HEK293 (cell line): ENCODE measurements at regions not wholly inside any gene's neighbourhood (a gene's known extent, or its start where the extent isn't known, plus 50 kb on each side); places are given as distances from the start of the nearest gene placed in this dataset.
"Not testable (repeated sequence)": the region's sequence is repeated elsewhere in the genome, so short reads cannot be mapped to it uniquely, and the experiment has no call there.

Experiments used
- CTCF ChIA-PET: fragments of 350-600 bp; formaldehyde crosslinking; extraction: SDS; loops from one replicate; lab custom pipeline; 2021; ENCODE audit warnings: antibody characterized with exemption; lab: Yijun Ruan, JAX
- POLR2A ChIA-PET: fragments of 300-600 bp; formaldehyde crosslinking; extraction: SDS; loops from one replicate; lab custom pipeline; 2020; ENCODE audit warnings: antibody characterized with exemption, inconsistent platforms; lab: Yijun Ruan, JAX
- H3K27ac ChIP-seq: fragments of 200-500 bp; sonication (Bioruptor generic); 2 replicates; pipeline ENCODE4 v1.5.1; 2014; ENCODE audit warnings: low read depth, low read length, control low read depth, inconsistent platforms; ENCODE audit errors: extremely low read depth
- H3K36me3 ChIP-seq, 2 experiments: fragments of 200-500 bp in 1 of 2; sonication (Bioruptor generic) in 1 of 2; 1 replicate in 1 of 2; 2 replicates in 1 of 2; pipeline ENCODE4 v1.5.1; 2014 to 2017; ENCODE audit warnings: inconsistent platforms in 2 of 2, low read length in 2 of 2; ENCODE audit not compliant: control insufficient read depth in 2 of 2, insufficient read depth in 1 of 2
- H3K4me1 ChIP-seq: fragments of 200-500 bp; sonication (Bioruptor generic); 2 replicates; pipeline ENCODE4 v1.5.1; 2014; ENCODE audit warnings: mild to moderate bottlenecking, low read length, inconsistent platforms; ENCODE audit not compliant: control insufficient read depth, insufficient read depth
- H3K4me3 ChIP-seq: 2 replicates; pipeline ENCODE4 v1.5.1; 2011; ENCODE audit warnings: low read depth, mild to moderate bottlenecking, control low read depth, low read length, moderate library complexity
- H3K9me3 ChIP-seq: fragments of 200-500 bp; sonication (Bioruptor generic); 2 replicates; pipeline ENCODE4 v1.5.1; 2014; ENCODE audit warnings: low read depth, low read length, inconsistent platforms; ENCODE audit not compliant: control insufficient read depth, insufficient read depth
- BCL6B ChIP-seq: fragments of 450-650 bp; formaldehyde crosslinking; IDR thresholded peaks from 2 replicates; pipeline ENCODE4 v1.5.1; 2017; ENCODE audit warnings: missing biosample characterization, missing genetic modification characterization
- SP3 ChIP-seq: fragments of 450-650 bp; formaldehyde crosslinking; IDR thresholded peaks from 2 replicates; pipeline ENCODE4 v1.5.1; 2016; ENCODE audit warnings: missing biosample characterization, missing genetic modification characterization
- TRIM28 ChIP-seq: IDR thresholded peaks from 2 replicates; pipeline ENCODE4 v1.6.1; 2011; ENCODE audit warnings: low read length, control low read depth, borderline replicate concordance
- ZBTB8A ChIP-seq: fragments of 450-650 bp; formaldehyde crosslinking; IDR thresholded peaks from 2 replicates; pipeline ENCODE4 v1.5.1; 2016; ENCODE audit warnings: missing biosample characterization, missing genetic modification characterization
- ZIC2 ChIP-seq: fragments of 450-650 bp; formaldehyde crosslinking; IDR thresholded peaks from 2 replicates; pipeline ENCODE4 v1.5.1; 2016; ENCODE audit warnings: missing biosample characterization, missing genetic modification characterization
- ZNF146 ChIP-seq: fragments of 450-650 bp; formaldehyde crosslinking; IDR thresholded peaks from 2 replicates; pipeline ENCODE4 v1.5.1; 2016; ENCODE audit warnings: missing biosample characterization, missing genetic modification characterization
- ZNF175 ChIP-seq: fragments of 450-650 bp; formaldehyde crosslinking; IDR thresholded peaks from 2 replicates; pipeline ENCODE4 v1.5.1; 2016; ENCODE audit warnings: missing biosample characterization, missing genetic modification characterization
- ZNF202 ChIP-seq: fragments of 450-650 bp; formaldehyde crosslinking; IDR thresholded peaks from 2 replicates; pipeline ENCODE4 v1.5.1; 2016; ENCODE audit warnings: missing biosample characterization, missing genetic modification characterization, borderline replicate concordance
- ZNF221 ChIP-seq: fragments of 450-650 bp; formaldehyde crosslinking; IDR thresholded peaks from 2 replicates; pipeline ENCODE4 v1.5.1; 2017; ENCODE audit warnings: missing biosample characterization, missing genetic modification characterization, borderline replicate concordance
- ZNF223 ChIP-seq: fragments of 450-650 bp; formaldehyde crosslinking; IDR thresholded peaks from 2 replicates; pipeline ENCODE4 v1.5.1; 2016; ENCODE audit warnings: missing biosample characterization, missing genetic modification characterization
- ZNF24 ChIP-seq: fragments of 450-650 bp; formaldehyde crosslinking; IDR thresholded peaks from 2 replicates; pipeline ENCODE4 v1.5.1; 2016; ENCODE audit warnings: missing biosample characterization, missing genetic modification characterization
- ZNF280D ChIP-seq: fragments of 450-650 bp; formaldehyde crosslinking; IDR thresholded peaks from 2 replicates; pipeline ENCODE4 v1.5.1; 2016; ENCODE audit warnings: missing biosample characterization, missing genetic modification characterization
- ZNF391 ChIP-seq: fragments of 450-650 bp; formaldehyde crosslinking; IDR thresholded peaks from 2 replicates; pipeline ENCODE4 v1.5.1; 2016; ENCODE audit warnings: low read depth, missing biosample characterization, missing genetic modification characterization, borderline replicate concordance
- ZNF513 ChIP-seq: fragments of 450-650 bp; IDR thresholded peaks from 2 replicates; pipeline ENCODE4 v1.5.1; 2018; ENCODE audit warnings: missing biosample characterization, missing genetic modification characterization
- ZNF521 ChIP-seq: fragments of 450-650 bp; formaldehyde crosslinking; IDR thresholded peaks from 2 replicates; pipeline ENCODE4 v1.5.1; 2017; ENCODE audit warnings: missing biosample characterization, mild to moderate bottlenecking, missing genetic modification characterization
- ZNF558 ChIP-seq: fragments of 450-650 bp; formaldehyde crosslinking; IDR thresholded peaks from 2 replicates; pipeline ENCODE4 v1.5.1; 2016; ENCODE audit warnings: missing biosample characterization, missing genetic modification characterization
- ZNF621 ChIP-seq: fragments of 450-650 bp; formaldehyde crosslinking; IDR thresholded peaks from 2 replicates; pipeline ENCODE4 v1.5.1; 2017; ENCODE audit warnings: missing biosample characterization, missing genetic modification characterization
- ZNF76 ChIP-seq: fragments of 450-650 bp; formaldehyde crosslinking; IDR thresholded peaks from 2 replicates; pipeline ENCODE4; 2016; ENCODE audit warnings: low read depth, missing biosample characterization, missing genetic modification characterization, borderline replicate concordance
- ZNF785 ChIP-seq: fragments of 450-650 bp; formaldehyde crosslinking; IDR thresholded peaks from 2 replicates; pipeline ENCODE4 v1.5.1; 2016; ENCODE audit warnings: missing biosample characterization, missing genetic modification characterization
- TF ChIP-seq, protein P1 (sequence below): fragments of 450-650 bp; IDR thresholded peaks from 2 replicates; pipeline ENCODE4 v1.5.1; 2018; ENCODE audit warnings: missing biosample characterization, mild to moderate bottlenecking, missing genetic modification characterization
- TF ChIP-seq, protein P2 (sequence below): sonication (generic); formaldehyde crosslinking; IDR thresholded peaks from 2 replicates; pipeline ENCODE4 v1.8.1; 2022; ENCODE audit warnings: mild to moderate bottlenecking, moderate library complexity, missing genetic modification reagents

DNA sequence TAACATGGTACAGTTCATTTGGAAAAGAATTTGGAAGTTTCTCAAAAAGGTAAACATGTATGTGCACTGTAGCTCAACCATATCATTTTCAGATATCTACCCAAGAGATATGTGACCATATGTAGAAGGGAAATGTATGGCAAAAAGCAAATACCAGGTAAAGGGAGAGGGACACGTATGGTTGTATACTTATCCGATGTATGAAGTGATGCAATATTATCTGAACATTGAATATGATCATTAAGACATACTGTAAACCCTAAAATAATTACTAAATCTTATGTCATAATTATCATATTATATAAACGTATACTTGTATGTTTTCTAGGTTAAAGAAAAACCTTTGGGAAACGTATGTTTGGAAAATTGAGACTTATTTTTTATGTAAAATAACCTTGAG, 367.5 kb upstream of the KCND2 start:
- no peaks in the 10 kb centered on the region for H3K4me1 ChIP-seq
- no peaks in the 10 kb centered on the region for H3K9me3 ChIP-seq
- H3K36me3 ChIP-seq = no peaks in the 10 kb centered on the region
- ChIA-PET POLR2A (no interaction called here), CTCF (no interaction called here)
- H3K4me3 ChIP-seq = no peak overlapping the region
- no peak for TF ChIP-seq ZNF391 (tag by site-specific recombination)
- no peak for TF ChIP-seq ZBTB8A (tag by site-specific recombination)
- TF ChIP-seq ZNF621 (tag by site-specific recombination) = no peak
- no peak for TF ChIP-seq BCL6B (tag by site-specific recombination)
- TF ChIP-seq ZNF223 = no peak
- no peak overlapping the region for H3K27ac ChIP-seq

GRCh38 chr7:119908948-119909347, 364.0 kb upstream of the KCND2 start:
- Histone ChIP-seq H3K9me3 (no peaks in the 10 kb centered on the region), H3K36me3 (no peaks in the 10 kb centered on the region), H3K27ac (no peak overlapping the region)
- no peak for TF ChIP-seq ZNF202
- no peak for TF ChIP-seq ZNF558 (tag by site-specific recombination)
- no peak for TF ChIP-seq ZNF513
- no peak for TF ChIP-seq SP3 (tag by site-specific recombination)
- TF ChIP-seq, all 188 proteins: peak for 0
- Histone ChIP-seq H3K4me3 (no peak overlapping the region), H3K4me1 (no peaks in the 10 kb centered on the region)
- ChIA-PET CTCF (no interaction called here), POLR2A (no interaction called here)

DNA sequence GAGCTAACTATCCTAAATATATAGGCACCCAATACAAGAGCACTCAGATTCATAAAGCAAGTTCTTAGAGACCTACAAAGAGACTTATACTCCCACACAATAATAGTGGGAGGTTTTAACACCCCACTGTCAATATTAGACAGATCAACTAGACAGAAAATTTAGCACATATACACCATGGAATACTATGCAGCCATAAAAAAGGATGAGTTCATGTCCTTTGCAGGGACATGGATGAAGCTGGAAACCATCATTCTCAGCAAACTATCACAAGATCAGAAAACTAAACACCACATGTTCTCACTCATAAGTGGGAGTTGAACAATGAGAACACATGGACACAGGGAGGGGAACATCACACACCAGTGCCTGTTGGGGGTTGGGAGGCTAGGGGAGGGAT, 358.9 kb upstream of the KCND2 start:
- H3K4me1 ChIP-seq, H3K36me3 ChIP-seq, H3K27ac ChIP-seq, CTCF ChIA-PET, H3K4me3 ChIP-seq: not testable (repeated sequence)
- peak; percentile 66; the same call in 1 of the 2 replicates for TF ChIP-seq ZNF146 (tag by site-specific recombination)
- TF ChIP-seq, all 188 proteins: peak for 1; not testable (repeated sequence) for 187
- POLR2A ChIA-PET, H3K9me3 ChIP-seq: not testable (repeated sequence)

DNA sequence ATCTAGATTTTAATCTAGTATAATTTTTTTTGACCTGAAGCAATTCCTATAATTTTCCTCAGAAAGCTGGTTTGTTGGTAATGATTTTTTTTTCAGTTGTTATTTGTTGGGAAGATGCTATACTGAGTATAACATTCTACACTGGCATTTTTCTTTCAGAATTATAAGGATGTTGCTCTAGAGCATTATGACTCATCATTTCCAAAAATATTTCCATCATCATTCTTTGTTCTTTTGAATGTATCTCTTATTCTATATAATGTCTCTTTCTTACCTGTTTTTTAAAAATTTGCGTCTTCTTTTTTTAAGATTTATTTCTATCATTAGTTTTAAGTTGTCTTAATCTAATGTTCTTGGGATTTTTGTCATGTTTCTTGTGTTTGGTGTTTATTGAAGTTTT, 356.5 kb upstream of the KCND2 start:
- H3K4me1 ChIP-seq = no peaks in the 10 kb centered on the region
- no peaks in the 10 kb centered on the region for H3K36me3 ChIP-seq
- ChIA-PET POLR2A (no interaction called here), CTCF (interaction anchor here (0.6 kb wide), 1 partner anchor 1160 kb away, joined by 4 read pairs; no protein-coding TSS in a partner anchor)
- H3K9me3 ChIP-seq = no peaks in the 10 kb centered on the region
- H3K4me3 ChIP-seq = no peak overlapping the region
- H3K27ac ChIP-seq = no peak overlapping the region
- no peak for TF ChIP-seq ZNF24 (tag by site-specific recombination)
- no peak for TF ChIP-seq ZNF280D (tag by site-specific recombination)
- TF ChIP-seq, protein P1, sequence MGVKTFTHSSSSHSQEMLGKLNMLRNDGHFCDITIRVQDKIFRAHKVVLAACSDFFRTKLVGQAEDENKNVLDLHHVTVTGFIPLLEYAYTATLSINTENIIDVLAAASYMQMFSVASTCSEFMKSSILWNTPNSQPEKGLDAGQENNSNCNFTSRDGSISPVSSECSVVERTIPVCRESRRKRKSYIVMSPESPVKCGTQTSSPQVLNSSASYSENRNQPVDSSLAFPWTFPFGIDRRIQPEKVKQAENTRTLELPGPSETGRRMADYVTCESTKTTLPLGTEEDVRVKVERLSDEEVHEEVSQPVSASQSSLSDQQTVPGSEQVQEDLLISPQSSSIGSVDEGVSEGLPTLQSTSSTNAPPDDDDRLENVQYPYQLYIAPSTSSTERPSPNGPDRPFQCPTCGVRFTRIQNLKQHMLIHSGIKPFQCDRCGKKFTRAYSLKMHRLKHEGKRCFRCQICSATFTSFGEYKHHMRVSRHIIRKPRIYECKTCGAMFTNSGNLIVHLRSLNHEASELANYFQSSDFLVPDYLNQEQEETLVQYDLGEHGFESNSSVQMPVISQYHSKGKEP (tag by site-specific recombination) = no peak
- TF ChIP-seq, protein P2, sequence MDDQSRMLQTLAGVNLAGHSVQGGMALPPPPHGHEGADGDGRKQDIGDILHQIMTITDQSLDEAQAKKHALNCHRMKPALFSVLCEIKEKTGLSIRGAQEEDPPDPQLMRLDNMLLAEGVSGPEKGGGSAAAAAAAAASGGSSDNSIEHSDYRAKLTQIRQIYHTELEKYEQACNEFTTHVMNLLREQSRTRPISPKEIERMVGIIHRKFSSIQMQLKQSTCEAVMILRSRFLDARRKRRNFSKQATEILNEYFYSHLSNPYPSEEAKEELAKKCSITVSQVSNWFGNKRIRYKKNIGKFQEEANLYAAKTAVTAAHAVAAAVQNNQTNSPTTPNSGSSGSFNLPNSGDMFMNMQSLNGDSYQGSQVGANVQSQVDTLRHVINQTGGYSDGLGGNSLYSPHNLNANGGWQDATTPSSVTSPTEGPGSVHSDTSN (CRISPR knock-in tag) = no peak
- no peak for TF ChIP-seq ZNF175
- TF ChIP-seq ZNF521 (tag by site-specific recombination) = no peak
- no peak for TF ChIP-seq ZNF785 (tag by site-specific recombination)
- TF ChIP-seq ZNF76 (tag by site-specific recombination) = no peak
- no peak for TF ChIP-seq ZIC2 (tag by site-specific recombination)
- TF ChIP-seq TRIM28 = no peak
- TF ChIP-seq ZNF221 = no peak
